SK-N-SH (cell line): ENCODE measurements at regions not wholly inside any gene's neighbourhood (a gene's known extent, or its start where the extent isn't known, plus 50 kb on each side); places are given as distances from the start of the nearest gene placed in this dataset.
"Not testable (repeated sequence)": the region's sequence is repeated elsewhere in the genome, so short reads cannot be mapped to it uniquely, and the experiment has no call there.

ENCODE experiments used
- CTCF ChIA-PET: fragments of 300-600, 350-600 bp; formaldehyde crosslinking; extraction: SDS; loops from one replicate; lab custom pipeline; 2021; lab: Yijun Ruan, JAX
- POLR2A ChIA-PET: fragments of 350-600 bp; sonication (Branson Sonifier 250); formaldehyde crosslinking; extraction: SDS; loops from one replicate; lab custom pipeline; 2020; ENCODE audit warnings: antibody characterized with exemption, inconsistent platforms; lab: Yijun Ruan, JAX
- DNase-seq: peaks from one replicate; pipeline ENCODE4 v3.0.0; 2012
- H2AFZ ChIP-seq: fragments of 200-600 bp; sonication (generic); 2 replicates; pipeline ENCODE4 v1.8.1; 2016; ENCODE audit warnings: antibody characterized with exemption, mild to moderate bottlenecking, low read depth
- H3F3A ChIP-seq: fragments of 200-600 bp; sonication (generic); replicated peaks from 2 replicates; pipeline ENCODE3; 2016; ENCODE audit warnings: antibody characterized with exemption, mild to moderate bottlenecking; ENCODE audit not compliant: insufficient read depth
- H3K27ac ChIP-seq, 2 experiments: fragments of 200-500 bp in 1 of 2; fragments of 200-600 bp in 1 of 2; sonication (Bioruptor generic) in 1 of 2; sonication (generic), shearing (Covaris generic) in 1 of 2; 2 replicates each; pipeline versions ENCODE4 v1.5.1 to v1.6.1; 2014 to 2016; ENCODE audit warnings: low read depth in 2 of 2, inconsistent platforms in 1 of 2, low read length in 1 of 2, mild to moderate bottlenecking in 1 of 2, mixed read lengths in 1 of 2
- H3K27me3 ChIP-seq: fragments of 200-600 bp; sonication (generic), shearing (Covaris generic); 2 replicates; pipeline ENCODE4 v1.6.1; 2016; ENCODE audit warnings: mixed run types; ENCODE audit not compliant: insufficient read depth
- H3K36me3 ChIP-seq, 2 experiments: fragments of 200-500 bp in 1 of 2; fragments of 200-600 bp in 1 of 2; sonication (Bioruptor generic) in 1 of 2; sonication (generic) in 1 of 2; replicated peaks in 1 of 2; 2 replicates each; pipeline versions ENCODE3 to v1.5.1; 2014 to 2016; ENCODE audit warnings: low read length in 1 of 2, mild to moderate bottlenecking in 1 of 2; ENCODE audit not compliant: insufficient read depth in 2 of 2, control insufficient read depth in 1 of 2
- H3K4me1 ChIP-seq, 2 experiments: fragments of 200-500 bp in 1 of 2; fragments of 200-600 bp in 1 of 2; sonication (Bioruptor generic) in 1 of 2; sonication (generic), shearing (Covaris generic) in 1 of 2; 2 replicates each; pipeline versions ENCODE4 v1.5.1 to v1.6.1; 2014 to 2016; ENCODE audit warnings: low read depth in 1 of 2, low read length in 1 of 2, mixed run types in 1 of 2; ENCODE audit not compliant: insufficient read depth in 2 of 2, control insufficient read depth in 1 of 2
- H3K4me2 ChIP-seq: fragments of 200-600 bp; sonication (generic), shearing (Covaris generic); 2 replicates; pipeline ENCODE4 v1.6.1; 2017; ENCODE audit warnings: mixed run types
- H3K4me3 ChIP-seq, 2 experiments: fragments of 200-500 bp in 1 of 2; fragments of 200-600 bp in 1 of 2; sonication (Bioruptor generic) in 1 of 2; sonication (generic), shearing (Covaris generic) in 1 of 2; 2 replicates each; pipeline versions ENCODE4 v1.5.1 to v1.8.1; 2014 to 2016; ENCODE audit warnings: low read depth in 2 of 2, inconsistent platforms in 1 of 2, low read length in 1 of 2, mild to moderate bottlenecking in 1 of 2, mixed read lengths in 1 of 2, moderate library complexity in 1 of 2
- H3K79me2 ChIP-seq: fragments of 200-600 bp; sonication (generic); 2 replicates; pipeline ENCODE4 v1.8.1; 2017; ENCODE audit warnings: mild to moderate bottlenecking; ENCODE audit not compliant: insufficient read depth
- H3K9ac ChIP-seq: fragments of 200-600 bp; sonication (generic); 2 replicates; pipeline ENCODE4 v1.6.1; 2017; ENCODE audit warnings: mixed run types
- H3K9me2 ChIP-seq: fragments of 200-600 bp; sonication (generic); 2 replicates; pipeline ENCODE4 v1.6.1; 2017; ENCODE audit warnings: mixed run types
- H3K9me3 ChIP-seq: fragments of 200-600 bp; sonication (generic); 2 replicates; pipeline ENCODE4 v1.6.1; 2017; ENCODE audit warnings: mixed run types, mild to moderate bottlenecking, moderate library complexity
- H4K20me1 ChIP-seq: fragments of 200-600 bp; sonication (generic); 2 replicates; pipeline ENCODE4 v1.6.1; 2017; ENCODE audit warnings: mild to moderate bottlenecking, mixed run types; ENCODE audit not compliant: insufficient read depth
- CHD2 ChIP-seq: fragments of 150-350 bp; IDR thresholded peaks from 2 replicates; pipeline ENCODE4 v1.6.1; 2018; ENCODE audit warnings: low read length; ENCODE audit not compliant: partially characterized antibody
- CTCF ChIP-seq: fragments of 200-600 bp; sonication (generic); IDR thresholded peaks from 2 replicates; pipeline ENCODE4 v1.6.1; 2017; ENCODE audit warnings: antibody characterized with exemption, mild to moderate bottlenecking, moderate library complexity
- EP300 ChIP-seq, 2 experiments: IDR thresholded peaks; 2 replicates each; pipeline versions ENCODE4 v1.4.0 to v1.6.1; 2012; ENCODE audit warnings: borderline replicate concordance in 1 of 2, low read depth in 1 of 2, low read length in 1 of 2
- EZH2phosphoT487 ChIP-seq: fragments of 200-600 bp; sonication (generic); IDR thresholded peaks from 2 replicates; pipeline ENCODE4 v1.6.1; 2017; ENCODE audit warnings: low read depth, mixed run types, mild to moderate bottlenecking, antibody characterized with exemption, moderate library complexity, borderline replicate concordance
- REST ChIP-seq: IDR thresholded peaks from 2 replicates; pipeline ENCODE4 v1.6.1; 2012; ENCODE audit warnings: mild to moderate bottlenecking, low read depth, low read length, moderate library complexity
- WGBS: methylation state at CpG from one replicate; pipeline ENCODE4 v1.1.6; 2017; ENCODE audit warnings: low lambda C conversion rate; 5-methylcytosine and 5-hydroxymethylcytosine counted together

GRCh38 chr14:61145034-61145902 is 135.9 kb downstream of the TMEM30B start (continued):
- TF ChIP-seq CHD2 (peak; percentile 24), REST (no peak), CTCF (no peak), EZH2phosphoT487 (no peak), EP300 (IDR thresholded peaks at IDR 0.05; ENCODE audit: borderline replicate concordance in 1 of 2, low read depth in 1 of 2, low read length in 1 of 2) (peak in 1 of 2 experiments; percentile 91; a peak in 3 of 4 replicates)
- TF ChIP-seq, all 33 proteins: peak for 19

- H4K20me1 ChIP-seq, POLR2A ChIA-PET, H3K9me2 ChIP-seq, H3K9me3 ChIP-seq, H3K27me3 ChIP-seq, H3K79me2 ChIP-seq, CTCF ChIA-PET, H2AFZ ChIP-seq, DNase-seq, H3K36me3 ChIP-seq, H3K4me3 ChIP-seq: not testable (repeated sequence)
- peaks cover 37 to 40% of the 10 kb centered on the region in 2 experiments for H3K4me1 ChIP-seq
- peak overlapping the region; percentile 64; the same call in 1 of the 2 replicates for H3K9ac ChIP-seq
- peak overlapping the region; percentile 97 to 99 for H3K27ac ChIP-seq
- peak overlapping the region; percentile 53; the same call in 1 of the 2 replicates for H3K4me2 ChIP-seq
- peaks cover 46% of the 10 kb centered on the region for H3F3A ChIP-seq
- WGBS, result 92% methylated on average over 7 of the region's 7 CpGs
These were observed 136.8 kb downstream of the TMEM30B start for GRCh38 chr14:61144117-61145033.
